ENCODE measurements at regions not wholly inside any gene's neighbourhood (a gene's known extent, or its start where the extent isn't known, plus 50 kb on each side); places are given as distances from the start of the nearest gene placed in this dataset.

DNA sequence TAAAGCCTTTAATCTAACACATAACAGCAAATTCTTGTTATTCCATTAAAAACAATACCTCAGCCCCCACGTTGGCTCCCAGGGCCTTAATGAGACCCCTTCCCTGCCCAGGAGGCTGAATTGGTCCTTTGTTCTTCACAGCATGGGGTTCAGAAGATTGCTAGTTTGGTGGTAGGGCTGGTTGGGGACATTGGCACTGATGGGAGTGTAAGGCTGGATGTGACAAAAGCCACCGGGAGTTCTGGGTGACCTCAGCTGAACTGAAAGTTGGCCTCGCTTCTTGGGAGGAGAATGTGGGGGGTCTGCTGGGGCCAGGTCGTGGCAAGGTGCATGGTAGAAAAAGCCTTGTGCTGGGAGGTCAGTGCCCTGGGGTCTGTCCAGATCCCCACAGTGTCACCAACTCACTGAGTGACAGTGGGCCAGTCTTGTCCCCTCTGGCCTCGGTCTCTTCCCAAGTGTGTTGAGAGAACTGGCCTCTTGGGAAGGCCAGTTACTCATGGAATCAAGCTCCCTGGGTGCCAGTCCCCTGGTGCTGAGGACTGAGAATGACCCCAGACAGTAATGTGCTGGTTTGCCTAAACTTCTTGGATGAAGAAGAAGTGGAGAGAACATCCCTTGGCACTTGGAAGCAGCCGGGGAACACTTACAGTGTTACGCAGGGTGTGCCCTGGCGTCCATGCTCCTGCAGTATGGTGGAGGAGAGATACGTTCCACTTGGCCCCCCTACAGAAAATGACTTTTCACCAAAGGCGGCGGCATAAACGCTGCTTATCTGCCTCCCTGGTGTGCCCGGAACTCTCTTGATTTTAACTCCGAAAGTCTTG, 283.7 kb upstream of the RTL1 start:
- Histone ChIP-seq H3K36me3 (no peaks in the 10 kb centered on the region), H3K9me3 (no peaks in the 10 kb centered on the region), H3K27me3 (ENCODE audit: low read depth) (peaks cover 6% of the 10 kb centered on the region), H3K27ac (no peak overlapping the region), H3K4me1 (no peaks in the 10 kb centered on the region), H3K4me3 (no peak overlapping the region)
- intact Hi-C loops (cut with DNase I): no loop called here
- TF ChIP-seq, protein P1, sequence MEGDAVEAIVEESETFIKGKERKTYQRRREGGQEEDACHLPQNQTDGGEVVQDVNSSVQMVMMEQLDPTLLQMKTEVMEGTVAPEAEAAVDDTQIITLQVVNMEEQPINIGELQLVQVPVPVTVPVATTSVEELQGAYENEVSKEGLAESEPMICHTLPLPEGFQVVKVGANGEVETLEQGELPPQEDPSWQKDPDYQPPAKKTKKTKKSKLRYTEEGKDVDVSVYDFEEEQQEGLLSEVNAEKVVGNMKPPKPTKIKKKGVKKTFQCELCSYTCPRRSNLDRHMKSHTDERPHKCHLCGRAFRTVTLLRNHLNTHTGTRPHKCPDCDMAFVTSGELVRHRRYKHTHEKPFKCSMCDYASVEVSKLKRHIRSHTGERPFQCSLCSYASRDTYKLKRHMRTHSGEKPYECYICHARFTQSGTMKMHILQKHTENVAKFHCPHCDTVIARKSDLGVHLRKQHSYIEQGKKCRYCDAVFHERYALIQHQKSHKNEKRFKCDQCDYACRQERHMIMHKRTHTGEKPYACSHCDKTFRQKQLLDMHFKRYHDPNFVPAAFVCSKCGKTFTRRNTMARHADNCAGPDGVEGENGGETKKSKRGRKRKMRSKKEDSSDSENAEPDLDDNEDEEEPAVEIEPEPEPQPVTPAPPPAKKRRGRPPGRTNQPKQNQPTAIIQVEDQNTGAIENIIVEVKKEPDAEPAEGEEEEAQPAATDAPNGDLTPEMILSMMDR (IDR thresholded peaks at IDR 0.05): no peak
- no peak for DNase-seq
- no peak for ATAC-seq

DNA sequence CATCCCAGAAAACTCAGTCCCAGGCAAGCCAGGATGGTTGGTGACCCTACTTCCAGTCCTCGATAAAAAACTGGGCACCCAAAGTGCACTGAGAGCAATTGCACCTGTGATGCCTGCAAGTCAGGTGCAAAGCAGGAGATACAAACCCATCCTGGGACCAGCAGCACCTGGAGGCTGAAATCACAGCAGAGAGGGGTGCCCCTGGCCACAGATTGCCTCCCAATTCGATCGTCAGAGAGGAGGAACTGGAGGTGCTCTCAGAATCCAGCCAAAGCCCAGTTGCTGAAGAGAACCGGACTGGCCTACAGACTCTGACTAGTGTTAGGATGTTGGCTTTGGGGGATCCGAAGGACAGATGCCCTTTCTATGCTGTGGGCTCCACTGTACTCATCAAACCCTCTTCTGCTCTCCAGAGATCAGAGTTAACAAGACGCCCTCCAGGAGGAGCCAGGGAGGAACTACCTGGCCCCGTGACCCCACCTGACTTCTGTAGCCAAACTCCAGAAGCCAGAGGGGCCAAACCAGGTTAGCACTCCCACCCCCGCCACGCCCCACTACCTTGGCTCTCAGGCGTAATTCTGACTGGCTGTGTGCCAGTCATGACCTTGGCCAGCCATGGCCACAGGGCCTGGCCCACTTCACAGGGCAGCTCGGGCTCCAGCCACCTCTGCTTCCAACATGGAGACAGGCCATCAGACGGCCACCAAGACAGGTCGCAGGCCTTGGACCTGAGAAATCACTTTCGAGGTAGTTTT, 284.5 kb upstream of the RTL1 start:
- Histone ChIP-seq H3K27me3 (ENCODE audit: low read depth) (no peaks in the 10 kb centered on the region), H3K4me3 (no peak overlapping the region), H3K4me1 (no peaks in the 10 kb centered on the region), H3K27ac (no peak overlapping the region), H3K36me3 (no peaks in the 10 kb centered on the region), H3K9me3 (no peaks in the 10 kb centered on the region)
- intact Hi-C loops (cut with DNase I): no loop called here
- ATAC-seq (no peak), DNase-seq (no peak)
- TF ChIP-seq, protein P1 (IDR thresholded peaks at IDR 0.05): no peak

DNA sequence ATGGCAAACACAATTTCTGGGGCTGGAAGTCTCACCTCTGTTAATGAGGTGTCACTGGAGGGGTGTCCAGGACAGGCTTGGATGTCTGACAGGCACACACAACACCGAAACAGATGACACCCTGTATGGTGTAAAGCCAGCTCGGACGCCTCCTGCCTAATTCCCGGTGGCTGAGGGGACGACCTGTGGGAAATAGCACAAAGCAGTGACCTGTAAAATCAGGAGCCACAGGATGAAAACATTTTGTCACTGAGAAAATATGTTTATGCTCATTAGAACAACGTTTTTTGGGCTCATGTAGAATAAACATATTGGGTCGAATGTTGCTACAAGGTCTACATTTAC, 285.0 kb upstream of the RTL1 start:
- H3K27ac ChIP-seq: no peak overlapping the region
- DNase-seq: no peak
- ATAC-seq: no peak
- H3K4me1 ChIP-seq: no peaks in the 10 kb centered on the region
- intact Hi-C loops (cut with DNase I): no loop called here
- H3K36me3 ChIP-seq: no peaks in the 10 kb centered on the region
- no peaks in the 10 kb centered on the region for H3K27me3 ChIP-seq (ENCODE audit: low read depth)
- H3K9me3 ChIP-seq: no peaks in the 10 kb centered on the region
- TF ChIP-seq, protein P1 (IDR thresholded peaks at IDR 0.05): no peak
- no peak overlapping the region for H3K4me3 ChIP-seq

DNA sequence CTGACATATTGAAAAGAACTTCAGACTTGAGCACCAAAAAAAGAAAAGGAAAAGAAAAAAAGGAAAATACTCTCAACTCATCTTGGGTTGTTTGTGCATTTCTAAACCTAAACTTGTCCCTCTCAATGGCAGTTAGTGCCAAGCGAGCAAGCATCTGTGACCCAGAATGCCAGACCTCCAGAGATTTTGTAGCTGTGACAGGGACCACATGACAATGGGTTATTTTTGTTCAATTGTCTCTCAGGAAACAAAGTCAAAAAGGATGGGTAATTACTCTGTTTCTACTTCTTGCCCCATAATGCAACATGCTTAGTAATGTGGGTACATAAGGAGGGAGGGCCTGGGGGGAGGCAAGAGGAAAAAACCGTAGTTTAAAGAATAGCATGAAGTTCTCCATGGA, 285.7 kb upstream of the RTL1 start:
- Histone ChIP-seq H3K36me3 (no peaks in the 10 kb centered on the region), H3K9me3 (no peaks in the 10 kb centered on the region), H3K4me1 (no peaks in the 10 kb centered on the region), H3K27me3 (ENCODE audit: low read depth) (no peaks in the 10 kb centered on the region), H3K27ac (no peak overlapping the region), H3K4me3 (no peak overlapping the region)
- ATAC-seq (no peak), DNase-seq (no peak)
- intact Hi-C loops (cut with DNase I): no loop called here
- TF ChIP-seq, protein P1 (IDR thresholded peaks at IDR 0.05): no peak

DNA sequence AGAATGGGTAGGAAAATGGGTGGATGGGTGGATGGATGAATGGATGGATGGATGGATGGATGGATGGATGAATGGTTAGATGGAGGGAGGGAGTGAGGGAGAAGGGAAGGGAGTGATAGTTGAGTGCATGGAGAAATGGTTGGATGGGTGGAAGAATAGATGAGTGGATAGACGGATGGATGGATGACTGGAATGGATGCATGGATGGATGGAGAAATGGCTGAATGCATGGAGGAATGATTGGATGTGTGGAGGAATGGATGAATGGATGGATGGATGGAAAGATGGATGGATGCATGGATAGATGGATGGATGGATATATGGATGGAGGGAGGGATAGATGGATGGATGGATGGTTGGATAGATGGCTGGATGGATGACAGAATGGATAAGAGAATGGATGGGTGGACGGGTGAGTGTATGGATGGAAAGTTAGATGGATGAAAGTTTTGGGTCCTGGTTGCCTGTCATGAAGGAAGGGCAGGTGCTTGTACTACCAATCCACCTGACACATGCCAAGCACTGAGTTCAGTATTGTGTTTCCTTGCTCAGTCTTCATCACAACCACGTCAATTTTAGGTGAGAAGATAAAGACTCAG, 286.5 kb upstream of the RTL1 start:
- Histone ChIP-seq H3K27me3 (ENCODE audit: low read depth) (no peaks in the 10 kb centered on the region), H3K9me3 (no peaks in the 10 kb centered on the region), H3K27ac (no peak overlapping the region), H3K4me1 (no peaks in the 10 kb centered on the region), H3K36me3 (no peaks in the 10 kb centered on the region), H3K4me3 (no peak overlapping the region)
- no peak for ATAC-seq
- DNase-seq: no peak
- intact Hi-C loops (cut with DNase I): no loop called here
- TF ChIP-seq, protein P1 (IDR thresholded peaks at IDR 0.05): no peak

All from lower lobe of right lung (tissue), 2 donors.